ENCODE measurements at regions not wholly inside any gene's neighbourhood (a gene's known extent, or its start where the extent isn't known, plus 50 kb on each side); places are given as distances from the start of the nearest gene placed in this dataset.

- no peak for DNase-seq
Measured at GRCh38 chr7:46322937-46323336, 401.9 kb upstream of the IGFBP3 start.

GRCh38 chr7:46321556-46322205 lies 400.6 kb upstream of the IGFBP3 start:
- DNase-seq, result no peak

DNA sequence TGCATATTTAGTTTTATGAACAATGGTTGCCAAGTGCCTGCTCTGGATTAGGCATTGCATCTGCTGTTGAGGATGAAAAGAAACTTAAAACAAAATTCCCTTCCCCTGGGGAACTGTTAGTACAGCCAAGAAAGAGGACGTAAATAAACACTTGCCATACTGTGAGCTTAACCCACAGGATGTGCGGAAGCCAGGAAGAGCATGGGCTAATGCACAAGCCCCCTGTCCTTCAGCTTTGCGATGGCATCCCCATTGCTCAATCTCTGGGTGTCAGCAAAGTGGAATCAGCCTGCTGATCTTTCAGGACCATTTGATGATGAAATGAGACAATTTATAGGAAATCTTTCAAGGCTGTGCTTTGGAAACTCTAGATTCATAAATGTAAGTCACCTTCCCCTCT lies 399.9 kb upstream of the IGFBP3 start:
- DNase-seq, result no peak

- DNase-seq, result no peak
Measured at GRCh38 chr7:46319841-46320240, 398.8 kb upstream of the IGFBP3 start.

GRCh38 chr7:46318276-46318675 lies 397.2 kb upstream of the IGFBP3 start:
- DNase-seq, result no peak

GRCh38 chr7:46317256-46317655 lies 396.2 kb upstream of the IGFBP3 start:
- no peak for DNase-seq

DNA sequence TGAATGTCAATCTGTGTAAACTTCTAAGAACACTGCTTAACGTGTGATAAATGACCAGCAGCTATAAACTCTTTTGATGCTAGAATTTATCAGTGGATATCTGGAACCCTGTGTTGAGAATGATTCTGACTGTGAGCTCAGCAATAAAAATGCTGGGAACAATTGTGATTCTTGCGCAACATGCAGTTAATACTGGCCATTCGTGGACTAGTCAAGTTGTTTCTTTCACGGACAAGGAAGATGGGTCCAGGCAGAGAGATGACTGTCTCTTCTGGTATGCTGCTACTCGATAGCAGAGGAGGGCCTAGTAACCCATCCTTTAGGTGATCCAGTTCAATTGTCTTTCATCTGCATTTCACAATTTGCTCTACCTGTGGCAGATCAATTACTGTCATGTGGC lies 394.8 kb upstream of the IGFBP3 start:
- DNase-seq, result no peak

DNA sequence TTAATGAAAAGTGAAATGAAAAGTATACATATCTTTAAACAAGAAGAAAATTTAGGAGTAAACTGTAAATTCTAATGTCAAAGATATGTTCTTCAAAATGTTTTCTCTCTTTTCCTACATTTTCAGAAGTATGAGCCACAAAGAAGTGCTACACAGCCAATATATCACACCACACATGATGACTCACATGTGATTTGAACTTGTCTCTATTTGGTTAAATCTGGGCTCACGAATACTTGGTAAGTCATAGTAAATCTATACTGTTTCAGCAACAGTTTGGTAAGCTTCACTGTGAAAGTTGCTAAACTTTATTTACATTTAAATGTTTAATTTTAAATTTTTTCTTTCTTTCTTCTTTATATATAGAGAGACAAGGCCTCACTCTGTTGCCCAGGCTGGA lies 380.6 kb upstream of the IGFBP3 start:
- no peak for DNase-seq

DNA sequence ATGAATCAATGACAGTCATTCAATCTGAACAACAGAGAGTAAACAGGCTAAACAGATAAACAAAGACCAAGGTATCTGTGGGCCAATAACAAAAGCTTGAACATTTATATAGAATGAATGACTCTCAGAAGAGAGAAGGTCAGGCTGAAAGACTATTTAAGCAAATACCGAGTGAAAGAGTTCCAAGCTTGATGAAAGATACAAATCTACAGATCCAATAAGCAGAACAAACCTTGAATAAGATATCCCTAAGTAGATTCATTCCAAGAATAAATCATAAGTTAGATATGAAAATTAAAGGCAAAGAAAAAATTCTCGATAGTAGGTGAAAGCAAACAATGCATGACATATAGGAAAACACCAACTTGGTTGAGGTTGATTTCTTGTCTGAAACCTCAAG lies 376.4 kb upstream of the IGFBP3 start:
- DNase-seq, result no peak

DNA sequence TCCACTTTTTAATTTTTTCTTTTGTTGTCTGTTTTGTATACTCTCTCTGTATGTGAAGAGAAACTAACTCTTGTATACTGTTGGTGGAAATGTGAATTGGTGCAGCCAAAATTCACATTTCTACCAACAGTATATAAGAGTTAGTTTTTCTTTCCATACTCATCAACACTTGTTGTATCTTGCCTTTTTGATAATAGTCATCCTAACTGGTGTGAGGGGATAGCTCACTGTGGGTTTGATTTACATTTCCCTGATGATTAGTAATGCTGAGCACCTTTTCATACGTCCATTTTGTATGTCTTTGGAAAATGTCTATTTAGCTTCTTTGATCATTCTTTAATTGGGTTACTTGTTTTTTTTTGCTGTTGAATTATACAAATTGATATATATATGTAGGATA lies 375.5 kb upstream of the IGFBP3 start:
- no peak for DNase-seq

DNA sequence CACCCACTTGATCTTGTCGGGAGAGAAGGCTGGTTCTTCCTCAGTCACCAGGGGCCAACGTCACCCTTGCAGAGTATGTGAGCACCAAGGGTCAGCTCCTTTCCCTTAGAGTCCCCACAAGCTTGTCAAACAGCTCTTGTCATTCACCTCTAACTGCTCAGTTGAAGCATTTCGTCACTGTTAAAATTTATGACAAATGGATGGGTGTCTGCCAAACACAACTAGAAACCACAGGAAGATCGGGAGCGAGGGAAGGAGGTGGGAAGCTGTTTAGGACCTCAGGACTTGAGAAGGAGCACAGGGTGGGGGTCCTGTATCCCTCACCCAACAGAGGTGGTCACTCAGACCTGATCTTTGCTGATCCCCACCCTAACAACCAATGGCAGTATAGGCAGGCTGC lies 373.3 kb upstream of the IGFBP3 start:
- DNase-seq, result no peak

GRCh38 chr7:46292741-46293140 lies 371.7 kb upstream of the IGFBP3 start:
- DNase-seq, result no peak

DNA sequence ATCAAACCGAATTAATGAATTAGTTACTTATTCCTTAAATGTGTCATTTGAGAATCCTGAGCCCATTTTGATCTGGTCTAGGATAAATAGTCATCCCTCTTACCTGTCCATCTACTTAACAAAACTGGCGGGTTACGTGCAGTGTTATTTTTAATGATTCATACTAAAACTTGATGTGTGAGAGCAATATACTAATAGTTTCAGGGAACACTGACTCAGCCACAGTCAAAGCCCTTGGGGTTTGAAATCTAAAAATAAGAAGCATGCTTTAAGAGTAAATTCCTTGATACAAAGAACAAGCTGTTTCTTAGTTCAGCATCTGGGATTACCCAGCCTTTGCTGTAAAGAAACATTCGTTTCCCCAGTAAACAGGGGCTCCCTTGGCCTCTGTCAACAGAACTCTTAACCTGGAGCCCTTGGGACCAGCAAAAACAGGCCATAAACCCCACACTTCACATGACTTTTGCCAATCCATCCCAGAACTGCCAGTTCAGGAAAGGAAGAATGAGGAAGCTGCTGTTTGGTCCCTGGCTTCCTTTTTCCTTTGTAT lies 370.6 kb upstream of the IGFBP3 start:
- peak; percentile 15 for DNase-seq

DNA sequence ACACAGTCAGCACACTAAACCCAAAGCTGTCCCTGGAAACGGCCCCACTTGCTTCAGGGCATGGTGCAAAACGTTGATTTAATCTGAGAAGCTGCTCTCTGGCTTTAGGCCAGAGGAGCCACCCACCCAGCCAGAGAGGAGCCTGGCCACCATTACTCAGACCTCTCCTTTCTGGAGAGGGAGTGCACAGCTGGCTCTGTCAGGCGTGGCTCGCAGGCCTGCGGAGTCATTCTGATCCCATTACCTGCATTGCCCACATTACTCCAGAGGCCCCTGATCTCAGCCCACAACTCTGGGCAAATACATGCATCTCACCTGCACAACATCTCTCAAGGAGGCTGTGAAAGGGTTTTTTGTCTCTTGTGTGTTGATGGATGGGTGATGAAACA lies 370.0 kb upstream of the IGFBP3 start:
- DNase-seq, result no peak

GRCh38 chr7:46290374-46291049 lies 369.4 kb upstream of the IGFBP3 start:
- no peak for DNase-seq

- DNase-seq, result no peak
Measured at GRCh38 chr7:46288861-46289260, 367.8 kb upstream of the IGFBP3 start.

- no peak for DNase-seq
Measured at GRCh38 chr7:46288010-46288409, 366.9 kb upstream of the IGFBP3 start.

GRCh38 chr7:46286957-46287356 lies 365.9 kb upstream of the IGFBP3 start:
- no peak for DNase-seq

GRCh38 chr7:46286356-46286755 lies 365.3 kb upstream of the IGFBP3 start:
- DNase-seq, result no peak

DNA sequence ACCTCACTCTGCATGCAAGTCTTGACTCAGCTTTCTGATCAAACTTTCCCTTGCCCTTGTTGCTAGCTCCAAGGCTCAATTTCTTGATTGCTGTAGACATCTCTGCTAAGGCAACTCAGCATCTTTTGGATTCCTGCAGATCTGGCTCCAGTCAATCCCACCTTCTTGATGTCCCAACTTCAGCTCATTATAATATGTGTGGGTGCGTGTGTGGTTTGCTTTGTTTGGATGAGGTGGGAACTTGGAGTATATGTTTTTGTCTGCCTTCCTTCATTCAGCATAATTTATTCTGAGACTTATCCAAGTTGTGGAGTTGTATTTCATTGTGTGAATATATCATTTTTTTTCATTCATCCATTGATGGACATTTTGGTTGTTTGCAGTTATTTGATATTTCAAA lies 364.8 kb upstream of the IGFBP3 start:
- no peak for DNase-seq

- no peak for DNase-seq
Measured at GRCh38 chr7:46283852-46284251, 362.8 kb upstream of the IGFBP3 start.

GRCh38 chr7:46282155-46282554 lies 361.1 kb upstream of the IGFBP3 start:
- no peak for DNase-seq

- no peak for DNase-seq
Measured at GRCh38 chr7:46281071-46281470, 360.0 kb upstream of the IGFBP3 start.

DNA sequence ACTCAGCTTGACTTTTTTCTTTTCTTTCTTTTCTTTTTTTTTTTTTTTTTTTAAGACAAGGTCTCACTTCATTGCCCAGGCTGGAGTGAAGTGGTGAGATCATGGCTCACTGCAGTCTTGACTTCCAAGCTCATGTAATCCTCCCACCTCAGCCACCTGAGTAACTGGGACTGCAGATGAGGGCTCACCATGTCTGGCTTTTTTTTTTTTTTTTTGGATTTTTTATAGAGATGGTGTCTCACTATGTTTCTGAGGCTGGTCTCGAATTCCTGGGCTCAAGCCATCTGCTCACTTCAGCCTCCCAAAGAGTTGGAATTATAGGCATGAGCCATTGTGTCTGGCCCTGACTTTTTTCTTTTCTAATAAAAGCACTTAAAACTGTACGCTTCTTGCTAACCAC lies 358.2 kb upstream of the IGFBP3 start:
- DNase-seq, result no peak

- no peak for DNase-seq
Measured at GRCh38 chr7:46264646-46265045, 343.6 kb upstream of the IGFBP3 start.
